ENCODE measurements at regions not wholly inside any gene's neighbourhood (a gene's known extent, or its start where the extent isn't known, plus 50 kb on each side); places are given as distances from the start of the nearest gene placed in this dataset.

DNA sequence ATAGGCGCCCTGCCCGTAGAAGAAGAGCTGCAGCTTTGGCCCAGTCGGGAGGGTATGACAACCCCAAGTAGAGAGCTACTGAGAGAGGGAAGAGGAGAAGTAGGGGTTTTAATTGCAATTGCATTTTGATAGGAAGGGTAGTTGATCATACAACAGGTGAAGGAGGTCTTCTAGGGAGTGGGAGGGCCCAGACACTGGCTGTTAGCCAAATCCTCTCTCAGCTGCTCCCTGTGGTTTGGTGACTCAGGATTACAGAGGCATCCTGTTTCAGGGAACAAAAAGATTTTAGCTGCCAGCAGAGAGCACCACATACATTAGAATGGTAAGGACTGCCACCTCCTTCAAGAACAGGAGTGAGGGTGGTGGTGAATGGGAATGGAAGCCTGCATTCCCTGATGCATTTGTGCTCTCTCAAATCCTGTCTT, 408.9 kb upstream of the THBS1 start:
- Histone ChIP-seq H4K20me1 (ENCODE audit: insufficient read depth, low read depth, low read length) (no peaks in the 10 kb centered on the region), H3K27me3 (ENCODE audit: low read length) (no peaks in the 10 kb centered on the region; the same call in 1 of the 2 replicates), H3K9ac (ENCODE audit: low read length) (no peak overlapping the region), H2AFZ (ENCODE audit: low read length) (no peak overlapping the region), H3K79me2 (ENCODE audit: low read length) (no peaks in the 10 kb centered on the region), H3K4me3 (ENCODE audit: low read length) (no peak overlapping the region), H3K4me1 (ENCODE audit: low read length) (no peaks in the 10 kb centered on the region), H3K9me2 (replicated peaks; ENCODE audit: insufficient read depth, low read length) (no peaks in the 10 kb centered on the region), H3K27ac (ENCODE audit: low read length) (no peak overlapping the region), H3K36me3 (ENCODE audit: insufficient read depth, low read length) (no peaks in the 10 kb centered on the region), H3K9me3 (ENCODE audit: low read length) (no peaks in the 10 kb centered on the region), H3K4me2 (ENCODE audit: low read depth, low read length, poor library complexity, severe bottlenecking) (no peak overlapping the region)
- DNase-seq, result no peak

DNA sequence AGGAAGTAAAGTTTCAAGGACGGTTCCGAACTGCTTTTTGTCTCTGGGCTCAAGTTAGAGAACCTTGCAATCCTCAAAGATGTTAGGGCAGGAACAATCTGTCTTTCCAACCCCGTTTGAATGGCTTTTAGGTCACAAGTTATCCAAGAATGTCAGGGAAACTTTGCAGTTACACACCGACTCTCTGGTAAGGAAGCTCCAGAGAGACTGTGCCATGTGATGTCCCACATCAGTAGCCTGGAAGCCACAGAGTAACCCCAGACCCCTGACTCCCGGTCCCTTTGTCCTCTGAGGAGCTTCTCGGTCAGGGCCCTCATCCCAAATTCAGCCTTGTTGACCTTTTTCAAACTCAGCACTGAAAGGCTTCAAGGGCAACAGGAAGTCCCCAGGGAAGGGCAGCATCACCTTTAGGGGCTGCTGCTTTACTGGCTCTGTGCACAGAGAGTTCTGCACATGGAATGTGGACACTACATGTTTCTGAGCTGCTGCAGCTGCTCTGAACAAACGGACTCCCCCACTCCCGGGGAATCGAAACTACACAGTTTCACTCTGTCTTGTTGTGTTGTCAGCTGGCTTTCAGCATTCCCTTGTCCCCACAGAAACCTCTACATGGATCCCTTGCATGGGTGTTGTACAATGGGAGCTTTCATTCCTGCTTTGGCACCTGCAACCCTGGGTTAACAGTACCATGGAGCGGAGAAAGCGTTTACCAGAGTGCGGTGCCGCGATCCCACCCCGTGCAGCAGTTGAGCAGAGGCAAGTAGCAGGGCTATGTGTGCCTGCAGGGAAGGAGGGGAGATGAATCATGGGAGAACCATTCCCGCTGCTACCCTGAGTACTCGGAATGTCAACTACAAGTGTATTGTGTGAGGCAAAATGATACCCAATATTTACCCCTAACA, 408.2 kb upstream of the THBS1 start:
- no peaks in the 10 kb centered on the region for H3K9me2 ChIP-seq (replicated peaks; ENCODE audit: insufficient read depth, low read length)
- H3K36me3 ChIP-seq (ENCODE audit: insufficient read depth, low read length), result no peaks in the 10 kb centered on the region
- no peak for DNase-seq
- no peak overlapping the region for H3K27ac ChIP-seq (ENCODE audit: low read length)
- no peaks in the 10 kb centered on the region; the same call in 1 of the 2 replicates for H3K27me3 ChIP-seq (ENCODE audit: low read length)
- H3K4me3 ChIP-seq (ENCODE audit: low read length), result no peak overlapping the region
- H4K20me1 ChIP-seq (ENCODE audit: insufficient read depth, low read depth, low read length), result no peaks in the 10 kb centered on the region
- no peaks in the 10 kb centered on the region for H3K4me1 ChIP-seq (ENCODE audit: low read length)
- H3K79me2 ChIP-seq (ENCODE audit: low read length), result no peaks in the 10 kb centered on the region
- H2AFZ ChIP-seq (ENCODE audit: low read length), result no peak overlapping the region
- H3K4me2 ChIP-seq (ENCODE audit: low read depth, low read length, poor library complexity, severe bottlenecking), result no peak overlapping the region
- no peak overlapping the region for H3K9ac ChIP-seq (ENCODE audit: low read length)
- H3K9me3 ChIP-seq (ENCODE audit: low read length), result no peaks in the 10 kb centered on the region

DNA sequence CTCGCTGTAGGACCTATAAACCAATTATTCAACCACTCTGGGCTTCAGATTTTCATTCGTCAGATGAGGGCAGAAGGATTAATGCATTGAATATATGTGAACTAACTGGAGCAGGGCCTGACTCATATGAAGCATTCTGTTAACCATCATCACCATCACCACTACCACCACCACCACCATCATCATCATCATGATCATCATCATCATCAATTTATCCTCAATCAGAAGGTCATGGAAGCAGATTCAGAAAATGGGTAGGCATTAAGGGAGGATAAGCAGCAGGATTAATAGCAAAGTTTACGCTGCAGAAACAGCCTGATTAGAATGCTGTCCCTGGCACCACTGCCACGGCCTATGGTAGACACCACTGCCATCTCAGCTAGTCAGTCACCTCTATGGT, 407.5 kb upstream of the THBS1 start:
- DNase-seq, result no peak
- Histone ChIP-seq H3K36me3 (ENCODE audit: insufficient read depth, low read length) (no peaks in the 10 kb centered on the region), H3K4me2 (ENCODE audit: low read depth, low read length, poor library complexity, severe bottlenecking) (no peak overlapping the region), H3K9me3 (ENCODE audit: low read length) (no peaks in the 10 kb centered on the region), H3K27ac (ENCODE audit: low read length) (no peak overlapping the region), H3K4me1 (ENCODE audit: low read length) (no peaks in the 10 kb centered on the region), H2AFZ (ENCODE audit: low read length) (no peak overlapping the region), H3K9me2 (replicated peaks; ENCODE audit: insufficient read depth, low read length) (no peaks in the 10 kb centered on the region), H4K20me1 (ENCODE audit: insufficient read depth, low read depth, low read length) (no peaks in the 10 kb centered on the region), H3K4me3 (ENCODE audit: low read length) (no peak overlapping the region), H3K27me3 (ENCODE audit: low read length) (no peaks in the 10 kb centered on the region; the same call in 1 of the 2 replicates), H3K9ac (ENCODE audit: low read length) (no peak overlapping the region), H3K79me2 (ENCODE audit: low read length) (no peaks in the 10 kb centered on the region)

DNA sequence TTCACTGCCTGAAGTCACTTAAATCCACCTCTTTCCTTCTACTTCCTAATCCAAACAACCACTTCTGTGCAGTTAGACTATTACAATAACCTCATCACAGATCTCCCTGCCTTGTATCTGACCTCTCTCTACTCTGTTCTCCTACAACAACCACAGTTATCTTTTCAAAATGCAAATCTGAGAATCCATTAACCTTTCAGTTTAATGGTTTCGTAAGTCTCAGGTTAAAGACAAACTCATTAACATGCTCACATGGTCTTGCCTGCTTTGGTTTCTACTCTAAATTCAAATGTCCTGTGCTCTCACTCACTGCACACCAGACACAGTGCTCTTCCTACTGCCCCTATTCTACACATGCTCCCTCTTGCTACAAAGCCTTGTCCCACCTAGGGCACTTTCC, 406.5 kb upstream of the THBS1 start:
- H3K27me3 ChIP-seq (ENCODE audit: low read length), result no peaks in the 10 kb centered on the region; the same call in 1 of the 2 replicates
- no peaks in the 10 kb centered on the region for H3K9me2 ChIP-seq (replicated peaks; ENCODE audit: insufficient read depth, low read length)
- no peaks in the 10 kb centered on the region for H4K20me1 ChIP-seq (ENCODE audit: insufficient read depth, low read depth, low read length)
- no peak overlapping the region for H3K4me2 ChIP-seq (ENCODE audit: low read depth, low read length, poor library complexity, severe bottlenecking)
- no peaks in the 10 kb centered on the region for H3K79me2 ChIP-seq (ENCODE audit: low read length)
- H3K27ac ChIP-seq (ENCODE audit: low read length), result no peak overlapping the region
- H3K36me3 ChIP-seq (ENCODE audit: insufficient read depth, low read length), result no peaks in the 10 kb centered on the region
- H3K4me1 ChIP-seq (ENCODE audit: low read length), result no peaks in the 10 kb centered on the region
- no peak overlapping the region for H2AFZ ChIP-seq (ENCODE audit: low read length)
- no peak overlapping the region for H3K4me3 ChIP-seq (ENCODE audit: low read length)
- DNase-seq, result no peak
- H3K9ac ChIP-seq (ENCODE audit: low read length), result no peak overlapping the region
- no peaks in the 10 kb centered on the region for H3K9me3 ChIP-seq (ENCODE audit: low read length)

DNA sequence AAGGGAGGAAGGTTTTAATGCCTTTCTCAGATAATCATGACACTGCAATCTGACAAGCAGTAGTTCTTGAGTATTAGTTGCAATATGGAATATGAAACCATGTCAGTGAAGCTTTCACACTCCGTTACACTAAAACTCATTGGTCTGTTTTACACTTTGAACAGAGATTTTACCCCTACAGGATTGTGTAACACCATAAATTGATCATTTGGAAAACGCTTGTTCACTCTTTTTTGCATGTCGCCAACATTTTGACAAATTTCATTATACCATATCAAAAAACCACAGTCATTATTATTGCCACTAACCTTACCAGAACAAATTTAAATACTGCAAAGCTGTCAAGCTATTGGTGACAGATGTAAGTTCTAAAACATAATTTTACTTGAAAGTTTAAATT, 404.8 kb upstream of the THBS1 start:
- H3K9me3 ChIP-seq (ENCODE audit: low read length), result no peaks in the 10 kb centered on the region
- H4K20me1 ChIP-seq (ENCODE audit: insufficient read depth, low read depth, low read length), result no peaks in the 10 kb centered on the region
- no peaks in the 10 kb centered on the region for H3K4me1 ChIP-seq (ENCODE audit: low read length)
- no peak overlapping the region for H2AFZ ChIP-seq (ENCODE audit: low read length)
- H3K27me3 ChIP-seq (ENCODE audit: low read length), result no peaks in the 10 kb centered on the region; the same call in 1 of the 2 replicates
- no peaks in the 10 kb centered on the region for H3K36me3 ChIP-seq (ENCODE audit: insufficient read depth, low read length)
- no peaks in the 10 kb centered on the region for H3K79me2 ChIP-seq (ENCODE audit: low read length)
- no peak overlapping the region for H3K9ac ChIP-seq (ENCODE audit: low read length)
- no peak overlapping the region for H3K4me3 ChIP-seq (ENCODE audit: low read length)
- no peak overlapping the region for H3K4me2 ChIP-seq (ENCODE audit: low read depth, low read length, poor library complexity, severe bottlenecking)
- no peaks in the 10 kb centered on the region for H3K9me2 ChIP-seq (replicated peaks; ENCODE audit: insufficient read depth, low read length)
- H3K27ac ChIP-seq (ENCODE audit: low read length), result no peak overlapping the region
- no peak for DNase-seq

DNA sequence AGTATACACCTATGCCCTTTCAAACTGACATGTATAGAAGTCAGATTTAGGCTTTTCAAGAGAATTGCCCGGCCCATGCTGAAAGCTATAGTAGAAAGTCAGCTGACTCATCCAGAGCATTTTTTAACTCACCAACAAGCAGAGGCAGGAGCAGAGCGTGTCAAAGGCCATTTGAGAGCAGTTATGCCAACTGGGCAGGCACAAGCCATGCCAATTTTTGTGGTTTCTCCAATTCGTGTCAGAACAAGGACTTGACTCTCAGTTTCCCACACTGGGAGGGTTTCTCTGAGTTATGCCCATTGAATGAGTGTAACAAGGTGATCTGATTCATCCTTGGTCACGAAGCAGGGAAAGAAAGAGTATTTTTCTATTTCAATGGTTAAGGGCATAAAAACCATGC, 403.3 kb upstream of the THBS1 start:
- no peak for DNase-seq
- Histone ChIP-seq H3K9ac (ENCODE audit: low read length) (no peak overlapping the region), H3K9me2 (replicated peaks; ENCODE audit: insufficient read depth, low read length) (no peaks in the 10 kb centered on the region), H3K4me2 (ENCODE audit: low read depth, low read length, poor library complexity, severe bottlenecking) (no peak overlapping the region), H3K36me3 (ENCODE audit: insufficient read depth, low read length) (no peaks in the 10 kb centered on the region), H3K27ac (ENCODE audit: low read length) (no peak overlapping the region), H3K4me1 (ENCODE audit: low read length) (no peaks in the 10 kb centered on the region), H4K20me1 (ENCODE audit: insufficient read depth, low read depth, low read length) (no peaks in the 10 kb centered on the region), H3K9me3 (ENCODE audit: low read length) (no peaks in the 10 kb centered on the region), H3K79me2 (ENCODE audit: low read length) (no peaks in the 10 kb centered on the region), H3K4me3 (ENCODE audit: low read length) (no peak overlapping the region), H3K27me3 (ENCODE audit: low read length) (no peaks in the 10 kb centered on the region; the same call in 1 of the 2 replicates), H2AFZ (ENCODE audit: low read length) (no peak overlapping the region)

DNA sequence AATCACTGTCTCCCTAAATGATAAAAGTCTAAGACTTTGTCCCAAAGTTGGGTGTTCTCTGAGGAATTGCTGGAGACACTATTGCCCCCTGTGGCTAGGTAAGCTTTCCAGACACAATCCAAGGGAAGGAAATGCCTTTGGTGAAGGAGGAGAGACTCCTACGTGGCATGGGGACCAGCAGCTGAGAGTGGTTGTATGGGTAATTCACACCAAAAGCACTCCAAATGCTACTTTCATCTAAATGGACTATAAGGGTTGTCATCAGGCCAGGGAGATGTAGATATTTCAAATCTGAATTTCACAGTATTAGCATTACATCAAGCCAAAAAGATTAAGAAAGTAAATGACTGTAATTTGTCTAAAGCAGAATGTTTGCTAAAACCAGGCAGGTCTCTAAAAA, 400.8 kb upstream of the THBS1 start:
- Histone ChIP-seq H3K4me2 (ENCODE audit: low read depth, low read length, poor library complexity, severe bottlenecking) (no peak overlapping the region), H3K9me2 (replicated peaks; ENCODE audit: insufficient read depth, low read length) (no peaks in the 10 kb centered on the region), H3K9me3 (ENCODE audit: low read length) (no peaks in the 10 kb centered on the region), H2AFZ (ENCODE audit: low read length) (no peak overlapping the region), H3K4me3 (ENCODE audit: low read length) (no peak overlapping the region), H3K79me2 (ENCODE audit: low read length) (no peaks in the 10 kb centered on the region), H3K27me3 (ENCODE audit: low read length) (no peaks in the 10 kb centered on the region; the same call in 1 of the 2 replicates), H3K27ac (ENCODE audit: low read length) (no peak overlapping the region), H4K20me1 (ENCODE audit: insufficient read depth, low read depth, low read length) (no peaks in the 10 kb centered on the region), H3K9ac (ENCODE audit: low read length) (no peak overlapping the region), H3K4me1 (ENCODE audit: low read length) (no peaks in the 10 kb centered on the region), H3K36me3 (ENCODE audit: insufficient read depth, low read length) (no peaks in the 10 kb centered on the region)
- no peak for DNase-seq

DNA sequence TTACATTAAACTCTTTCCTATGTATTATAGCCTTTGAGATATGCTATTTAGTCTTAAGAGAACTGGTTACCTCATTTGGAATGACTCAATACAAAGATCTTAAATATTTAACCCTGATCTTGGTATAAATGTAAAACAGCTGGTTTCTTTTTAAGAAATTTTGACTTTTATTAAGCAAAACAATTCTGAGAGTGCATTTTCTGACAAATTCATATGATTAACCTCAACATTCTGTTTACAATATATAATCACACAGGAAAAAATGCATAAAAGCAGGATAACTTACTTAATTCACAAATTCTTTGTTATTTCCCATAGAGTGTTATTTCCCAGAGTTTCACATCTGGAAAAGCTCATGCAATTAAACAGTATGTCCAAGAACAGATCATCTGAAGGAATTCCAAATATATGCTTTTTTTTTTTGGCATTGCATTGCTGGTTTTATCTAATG, 400.4 kb upstream of the THBS1 start:
- no peak overlapping the region for H3K4me3 ChIP-seq (ENCODE audit: low read length)
- H3K9me3 ChIP-seq (ENCODE audit: low read length), result no peaks in the 10 kb centered on the region
- H3K27me3 ChIP-seq (ENCODE audit: low read length), result no peaks in the 10 kb centered on the region
- no peaks in the 10 kb centered on the region for H3K9me2 ChIP-seq (replicated peaks; ENCODE audit: insufficient read depth, low read length)
- no peak for DNase-seq
- no peak overlapping the region for H3K4me2 ChIP-seq (ENCODE audit: low read depth, low read length, poor library complexity, severe bottlenecking)
- no peaks in the 10 kb centered on the region for H3K36me3 ChIP-seq (ENCODE audit: insufficient read depth, low read length)
- no peaks in the 10 kb centered on the region for H3K79me2 ChIP-seq (ENCODE audit: low read length)
- H2AFZ ChIP-seq (ENCODE audit: low read length), result no peak overlapping the region
- no peak overlapping the region for H3K9ac ChIP-seq (ENCODE audit: low read length)
- H3K4me1 ChIP-seq (ENCODE audit: low read length), result no peaks in the 10 kb centered on the region
- no peaks in the 10 kb centered on the region for H4K20me1 ChIP-seq (ENCODE audit: insufficient read depth, low read depth, low read length)
- no peak overlapping the region for H3K27ac ChIP-seq (ENCODE audit: low read length)

Data from Karpas-422 (cell line).